DMS153 treated with DMSO at 0.1 percent for 48 hours (cell line): ENCODE measurements at regions not wholly inside any gene's neighbourhood (a gene's known extent, or its start where the extent isn't known, plus 50 kb on each side); places are given as distances from the start of the nearest gene placed in this dataset.

Source experiments
- DNase-seq: peaks from one replicate; lab custom pipeline; 2025; ENCODE audit not compliant: unreplicated experiment; lab: John Stamatoyannopoulos, UW

- DNase-seq: no peak
Observed at GRCh38 chr14:103206836-103207387, 83.7 kb downstream of the TNFAIP2 start.

GRCh38 chr14:103207388-103208072 lies 84.3 kb downstream of the TNFAIP2 start:
- no peak for DNase-seq

- no peak for DNase-seq
Observed at GRCh38 chr14:103209054-103209453, 85.8 kb downstream of the TNFAIP2 start.

GRCh38 chr14:103209506-103209905 lies 86.2 kb downstream of the TNFAIP2 start:
- no peak for DNase-seq

- no peak for DNase-seq
Observed at GRCh38 chr14:103213331-103213730, 90.1 kb downstream of the TNFAIP2 start.

GRCh38 chr14:103214461-103214958 lies 91.2 kb downstream of the TNFAIP2 start:
- DNase-seq: no peak

GRCh38 chr14:103216399-103216798 lies 93.1 kb downstream of the TNFAIP2 start:
- DNase-seq: no peak

GRCh38 chr14:103216857-103217256 lies 93.6 kb downstream of the TNFAIP2 start:
- no peak for DNase-seq

GRCh38 chr14:103217538-103217937 lies 94.3 kb downstream of the TNFAIP2 start:
- DNase-seq: no peak

- DNase-seq: no peak
Observed at GRCh38 chr14:103220134-103220981, 97.1 kb downstream of the TNFAIP2 start.

GRCh38 chr14:103220982-103221641 lies 97.9 kb downstream of the TNFAIP2 start:
- no peak for DNase-seq

GRCh38 chr14:103221781-103222358 lies 98.6 kb downstream of the TNFAIP2 start:
- DNase-seq: no peak

- no peak for DNase-seq
Observed at GRCh38 chr14:103223818-103224352, 100.6 kb downstream of the TNFAIP2 start.

GRCh38 chr14:103225062-103225461 lies 101.8 kb downstream of the TNFAIP2 start:
- no peak for DNase-seq

- DNase-seq: no peak
Observed at GRCh38 chr14:103225476-103225875, 102.2 kb downstream of the TNFAIP2 start.

- no peak for DNase-seq
Observed at GRCh38 chr14:103227094-103227768, 104.0 kb downstream of the TNFAIP2 start.

- DNase-seq: no peak
Observed at GRCh38 chr14:103228076-103228806, 105.0 kb downstream of the TNFAIP2 start.

- DNase-seq: no peak
Observed at GRCh38 chr14:103228866-103229265, 105.2 kb upstream of the EIF5 start.

- DNase-seq: no peak
Observed at GRCh38 chr14:103230021-103230420, 104.0 kb upstream of the EIF5 start.
